ENCODE measurements at regions not wholly inside any gene's neighbourhood (a gene's known extent, or its start where the extent isn't known, plus 50 kb on each side); places are given as distances from the start of the nearest gene placed in this dataset.

GRCh38 chr6:105929626-105930025 lies 156.5 kb upstream of the PRDM1 start:
- H3K4me1 ChIP-seq: no peaks in the 10 kb centered on the region
- WGBS, 2 donors: 81 to 85% methylated on average over 1 of the region's 1 CpG
- no peak for TF ChIP-seq POLR2A (IDR thresholded peaks at IDR 0.05)
- no peak for TF ChIP-seq CTCF (IDR thresholded peaks at IDR 0.05)
- intact Hi-C loops (cut with DNase I; ENCODE audit: low total_unique reads): no loop called here
- no peaks in the 10 kb centered on the region for H3K9me3 ChIP-seq
- no peaks in the 10 kb centered on the region for H3K27me3 ChIP-seq
- no peak overlapping the region for H3K27ac ChIP-seq
- no peak for DNase-seq
- H3K36me3 ChIP-seq (ENCODE audit: low read depth, missing control alignments): no peaks in the 10 kb centered on the region
- no peak overlapping the region for H3K4me3 ChIP-seq

GRCh38 chr6:105926318-105926717 lies 159.8 kb upstream of the PRDM1 start:
- Histone ChIP-seq H3K4me1 (no peaks in the 10 kb centered on the region), H3K4me3 (no peak overlapping the region), H3K36me3 (ENCODE audit: low read depth, missing control alignments) (no peaks in the 10 kb centered on the region), H3K9me3 (no peaks in the 10 kb centered on the region), H3K27me3 (no peaks in the 10 kb centered on the region), H3K27ac (no peak overlapping the region)
- 69 to 100% methylated on average over 1 of the region's 1 CpG for WGBS, 2 donors
- no peak for DNase-seq
- intact Hi-C loops (cut with DNase I; ENCODE audit: low total_unique reads): no loop called here
- no peak for TF ChIP-seq CTCF (IDR thresholded peaks at IDR 0.05)
- no peak for TF ChIP-seq POLR2A (IDR thresholded peaks at IDR 0.05)

GRCh38 chr6:105925706-105926105 lies 160.4 kb upstream of the PRDM1 start:
- no peaks in the 10 kb centered on the region for H3K4me1 ChIP-seq
- intact Hi-C loops (cut with DNase I; ENCODE audit: low total_unique reads): no loop called here
- TF ChIP-seq CTCF (IDR thresholded peaks at IDR 0.05): no peak
- no peak for TF ChIP-seq POLR2A (IDR thresholded peaks at IDR 0.05)
- H3K27me3 ChIP-seq: no peaks in the 10 kb centered on the region
- no peak overlapping the region for H3K4me3 ChIP-seq
- no peaks in the 10 kb centered on the region for H3K36me3 ChIP-seq (ENCODE audit: low read depth, missing control alignments)
- H3K27ac ChIP-seq: no peak overlapping the region
- no peaks in the 10 kb centered on the region for H3K9me3 ChIP-seq
- 97 to 99% methylated on average over 3 of the region's 3 CpGs for WGBS, 2 donors
- DNase-seq: no peak

GRCh38 chr6:105921781-105922180 lies 164.4 kb upstream of the PRDM1 start:
- intact Hi-C loops (cut with DNase I; ENCODE audit: low total_unique reads): no loop called here
- Histone ChIP-seq H3K36me3 (ENCODE audit: low read depth, missing control alignments) (no peaks in the 10 kb centered on the region), H3K4me3 (no peak overlapping the region), H3K27me3 (no peaks in the 10 kb centered on the region), H3K9me3 (no peaks in the 10 kb centered on the region), H3K4me1 (no peaks in the 10 kb centered on the region), H3K27ac (no peak overlapping the region)
- no peak for TF ChIP-seq CTCF (IDR thresholded peaks at IDR 0.05)
- no peak for TF ChIP-seq POLR2A (IDR thresholded peaks at IDR 0.05)
- WGBS, 2 donors: 87 to 95% methylated on average over 3 of the region's 3 CpGs
- no peak for DNase-seq

- H3K9me3 ChIP-seq: no peaks in the 10 kb centered on the region
- intact Hi-C loops (cut with DNase I; ENCODE audit: low total_unique reads): no loop called here
- TF ChIP-seq CTCF (IDR thresholded peaks at IDR 0.05) (no peak), POLR2A (IDR thresholded peaks at IDR 0.05) (no peak)
- H3K36me3 ChIP-seq (ENCODE audit: low read depth, missing control alignments): no peaks in the 10 kb centered on the region
- H3K4me1 ChIP-seq: peaks cover 5% of the 10 kb centered on the region
- 89 to 92% methylated on average over 2 of the region's 2 CpGs for WGBS, 2 donors
- DNase-seq: no peak
- no peak overlapping the region for H3K27ac ChIP-seq
- H3K4me3 ChIP-seq: no peak overlapping the region
- no peaks in the 10 kb centered on the region for H3K27me3 ChIP-seq
Measured at GRCh38 chr6:105920071-105920470, 166.1 kb upstream of the PRDM1 start.

Measured in testis (tissue), 2 donors.